Liver (tissue), 3 donors: ENCODE measurements at regions not wholly inside any gene's neighbourhood (a gene's known extent, or its start where the extent isn't known, plus 50 kb on each side); places are given as distances from the start of the nearest gene placed in this dataset.

Experiments
- FOXA2 ChIP-seq: IDR thresholded peaks from 2 replicates; pipeline ENCODE4 v1.6.1; 2016; ENCODE audit warnings: antibody characterized with exemption
- HNF4A ChIP-seq, 2 donors: conservative IDR thresholded peaks; 2 replicates each; pipeline ENCODE4 v1.6.1; 2016; ENCODE audit warnings: antibody characterized with exemption in 2 of 2, mild to moderate bottlenecking in 2 of 2
- JUND ChIP-seq, 2 donors: IDR thresholded peaks; 2 replicates each; pipeline ENCODE4 v1.6.1; 2016; ENCODE audit warnings: antibody characterized with exemption in 2 of 2
- RAD21 ChIP-seq, 2 donors: IDR thresholded peaks; 2 replicates each; pipeline ENCODE4 v1.6.1; 2016; ENCODE audit warnings: antibody characterized with exemption in 2 of 2, mild to moderate bottlenecking in 2 of 2
- SP1 ChIP-seq: IDR thresholded peaks from 2 replicates; pipeline ENCODE4 v1.6.1; 2018; ENCODE audit warnings: antibody characterized with exemption, mild to moderate bottlenecking
- TAF1 ChIP-seq: conservative IDR thresholded peaks from 2 replicates; pipeline ENCODE4 v1.6.1; 2016; ENCODE audit warnings: antibody characterized with exemption, mild to moderate bottlenecking
- YY1 ChIP-seq: IDR thresholded peaks from 2 replicates; pipeline ENCODE4 v1.6.1; 2016; ENCODE audit warnings: antibody characterized with exemption, mild to moderate bottlenecking
- TF ChIP-seq, protein P1 (sequence below): IDR thresholded peaks from 2 replicates; pipeline ENCODE4 v1.6.1; 2016; ENCODE audit warnings: antibody characterized with exemption, mild to moderate bottlenecking
- TF ChIP-seq, protein P2 (sequence below): fragments of 150-350 bp; IDR thresholded peaks from 2 replicates; pipeline ENCODE4 v1.5.1; 2017; ENCODE audit warnings: improper control_type of control experiment, low read depth, low read length; ENCODE audit not compliant: missing input control
- TF ChIP-seq, protein P3 (sequence below): IDR thresholded peaks from 2 replicates; pipeline ENCODE4 v1.6.1; 2016; ENCODE audit warnings: antibody characterized with exemption
- TF ChIP-seq, protein P4 (sequence below): IDR thresholded peaks from 2 replicates; pipeline ENCODE4 v1.6.1; 2016; ENCODE audit warnings: antibody characterized with exemption
- donor health status: healthy.
- donor health status: healthy.

DNA sequence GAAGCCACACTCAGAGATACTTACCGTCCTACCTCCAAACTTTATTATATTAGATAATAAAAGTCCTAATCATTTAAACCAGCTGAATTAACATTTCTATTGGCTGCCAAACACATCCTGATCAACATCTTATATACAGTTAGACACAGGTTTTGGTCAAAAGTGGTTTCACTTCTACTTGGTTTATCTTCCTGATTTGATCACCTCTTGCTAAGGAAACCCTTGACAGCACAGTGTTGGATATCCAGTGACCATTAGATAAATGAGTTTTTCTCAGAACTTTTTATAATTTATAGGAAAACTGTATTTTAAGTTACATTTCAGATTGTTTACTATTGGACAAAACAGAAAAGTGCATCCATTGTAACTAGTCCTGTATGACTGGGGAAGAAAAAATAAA lies 198.4 kb upstream of the NR2F2 start:
- TF ChIP-seq, protein P1, sequence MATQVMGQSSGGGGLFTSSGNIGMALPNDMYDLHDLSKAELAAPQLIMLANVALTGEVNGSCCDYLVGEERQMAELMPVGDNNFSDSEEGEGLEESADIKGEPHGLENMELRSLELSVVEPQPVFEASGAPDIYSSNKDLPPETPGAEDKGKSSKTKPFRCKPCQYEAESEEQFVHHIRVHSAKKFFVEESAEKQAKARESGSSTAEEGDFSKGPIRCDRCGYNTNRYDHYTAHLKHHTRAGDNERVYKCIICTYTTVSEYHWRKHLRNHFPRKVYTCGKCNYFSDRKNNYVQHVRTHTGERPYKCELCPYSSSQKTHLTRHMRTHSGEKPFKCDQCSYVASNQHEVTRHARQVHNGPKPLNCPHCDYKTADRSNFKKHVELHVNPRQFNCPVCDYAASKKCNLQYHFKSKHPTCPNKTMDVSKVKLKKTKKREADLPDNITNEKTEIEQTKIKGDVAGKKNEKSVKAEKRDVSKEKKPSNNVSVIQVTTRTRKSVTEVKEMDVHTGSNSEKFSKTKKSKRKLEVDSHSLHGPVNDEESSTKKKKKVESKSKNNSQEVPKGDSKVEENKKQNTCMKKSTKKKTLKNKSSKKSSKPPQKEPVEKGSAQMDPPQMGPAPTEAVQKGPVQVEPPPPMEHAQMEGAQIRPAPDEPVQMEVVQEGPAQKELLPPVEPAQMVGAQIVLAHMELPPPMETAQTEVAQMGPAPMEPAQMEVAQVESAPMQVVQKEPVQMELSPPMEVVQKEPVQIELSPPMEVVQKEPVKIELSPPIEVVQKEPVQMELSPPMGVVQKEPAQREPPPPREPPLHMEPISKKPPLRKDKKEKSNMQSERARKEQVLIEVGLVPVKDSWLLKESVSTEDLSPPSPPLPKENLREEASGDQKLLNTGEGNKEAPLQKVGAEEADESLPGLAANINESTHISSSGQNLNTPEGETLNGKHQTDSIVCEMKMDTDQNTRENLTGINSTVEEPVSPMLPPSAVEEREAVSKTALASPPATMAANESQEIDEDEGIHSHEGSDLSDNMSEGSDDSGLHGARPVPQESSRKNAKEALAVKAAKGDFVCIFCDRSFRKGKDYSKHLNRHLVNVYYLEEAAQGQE = no peak
- TF ChIP-seq, protein P2, sequence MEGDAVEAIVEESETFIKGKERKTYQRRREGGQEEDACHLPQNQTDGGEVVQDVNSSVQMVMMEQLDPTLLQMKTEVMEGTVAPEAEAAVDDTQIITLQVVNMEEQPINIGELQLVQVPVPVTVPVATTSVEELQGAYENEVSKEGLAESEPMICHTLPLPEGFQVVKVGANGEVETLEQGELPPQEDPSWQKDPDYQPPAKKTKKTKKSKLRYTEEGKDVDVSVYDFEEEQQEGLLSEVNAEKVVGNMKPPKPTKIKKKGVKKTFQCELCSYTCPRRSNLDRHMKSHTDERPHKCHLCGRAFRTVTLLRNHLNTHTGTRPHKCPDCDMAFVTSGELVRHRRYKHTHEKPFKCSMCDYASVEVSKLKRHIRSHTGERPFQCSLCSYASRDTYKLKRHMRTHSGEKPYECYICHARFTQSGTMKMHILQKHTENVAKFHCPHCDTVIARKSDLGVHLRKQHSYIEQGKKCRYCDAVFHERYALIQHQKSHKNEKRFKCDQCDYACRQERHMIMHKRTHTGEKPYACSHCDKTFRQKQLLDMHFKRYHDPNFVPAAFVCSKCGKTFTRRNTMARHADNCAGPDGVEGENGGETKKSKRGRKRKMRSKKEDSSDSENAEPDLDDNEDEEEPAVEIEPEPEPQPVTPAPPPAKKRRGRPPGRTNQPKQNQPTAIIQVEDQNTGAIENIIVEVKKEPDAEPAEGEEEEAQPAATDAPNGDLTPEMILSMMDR = no peak
- TF ChIP-seq JUND (IDR thresholded peaks at IDR 0.05) (no peak), HNF4A (conservative IDR thresholded peaks at IDR 0.05) (no peak), SP1 (no peak), TAF1 (no peak), YY1 (no peak), RAD21 (IDR thresholded peaks at IDR 0.05) (no peak), FOXA2 (no peak)
- TF ChIP-seq, protein P3, sequence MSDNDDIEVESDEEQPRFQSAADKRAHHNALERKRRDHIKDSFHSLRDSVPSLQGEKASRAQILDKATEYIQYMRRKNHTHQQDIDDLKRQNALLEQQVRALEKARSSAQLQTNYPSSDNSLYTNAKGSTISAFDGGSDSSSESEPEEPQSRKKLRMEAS = no peak
- TF ChIP-seq, protein P4, sequence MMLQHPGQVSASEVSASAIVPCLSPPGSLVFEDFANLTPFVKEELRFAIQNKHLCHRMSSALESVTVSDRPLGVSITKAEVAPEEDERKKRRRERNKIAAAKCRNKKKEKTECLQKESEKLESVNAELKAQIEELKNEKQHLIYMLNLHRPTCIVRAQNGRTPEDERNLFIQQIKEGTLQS = no peak
